K562 (cell line): ENCODE measurements at regions not wholly inside any gene's neighbourhood (a gene's known extent, or its start where the extent isn't known, plus 50 kb on each side); places are given as distances from the start of the nearest gene placed in this dataset.

Experiments
- ATAC-seq: fragments of 200-7000 bp; cut with Tn5 transposase; 3 replicates; pipeline ENCODE4 v1.9.1; 2020; ENCODE audit warnings: moderate library complexity
- BruUV-seq: library from RNA; stranded (reverse); fragments of 400-500 nt; replicated peaks from 2 replicates; lab custom pipeline; 2021; lab: Mats Ljungman, UMichigan
- CTCF ChIA-PET: fragments of 300-600 bp; formaldehyde crosslinking; extraction: SDS; loops from one replicate; lab custom pipeline; 2021; ENCODE audit warnings: low intra/inter-chr PET ratio; lab: Yijun Ruan, JAX
- POLR2A ChIA-PET: fragments of 300-600, 350-650 bp; sonication (Branson Sonifier 250); formaldehyde crosslinking; extraction: SDS; loops from one replicate; lab custom pipeline; 2021; ENCODE audit warnings: antibody characterized with exemption, inconsistent platforms; lab: Yijun Ruan, JAX
- DNase-seq, 4 experiments: peaks; one replicate each; pipeline versions ENCODE4 v3.0.0 to v3.0.0-alpha.2; 2011 to 2018; ENCODE audit warnings: low spot score in 3 of 4, mixed read lengths in 3 of 4; ENCODE audit errors: extremely low read depth in 1 of 4
- FAIRE-seq: peaks from 2 replicates; lab custom pipeline; 2011; peaks lifted over from hg19 to GRCh38; lab: Jason Lieb, UNC
- H2AFZ ChIP-seq: 2 replicates; pipeline ENCODE4 v1.6.0; 2011; ENCODE audit warnings: low read depth, low read length, control low read depth, inconsistent platforms
- H3K27ac ChIP-seq: fragments of 200-600 bp; 3 replicates; pipeline ENCODE4 v1.8.0; 2011; ENCODE audit warnings: low read depth, mild to moderate bottlenecking, control low read depth, inconsistent platforms, low read length, moderate library complexity, mixed read lengths; ENCODE audit errors: extremely low read depth
- H3K27me3 ChIP-seq, 2 experiments: fragments of 300-600 bp in 1 of 2; 2 replicates in 1 of 2; 3 replicates in 1 of 2; pipeline versions ENCODE4 v1.6.0 to v1.8.0; 2011; ENCODE audit warnings: inconsistent platforms in 2 of 2, low read length in 2 of 2, mild to moderate bottlenecking in 1 of 2, mixed read lengths in 1 of 2, moderate library complexity in 1 of 2; ENCODE audit not compliant: control insufficient read depth in 2 of 2, insufficient read depth in 2 of 2
- H3K36me3 ChIP-seq: fragments of 300-600 bp; 3 replicates; pipeline ENCODE4 v1.8.0; 2011; ENCODE audit warnings: mild to moderate bottlenecking, low read length, inconsistent platforms; ENCODE audit not compliant: control insufficient read depth, insufficient read depth
- H3K4me1 ChIP-seq, 2 experiments: fragments of 200-600 bp in 1 of 2; replicated peaks in 1 of 2; 2 replicates in 1 of 2; 3 replicates in 1 of 2; pipeline versions ENCODE4 v1.5.1 to v1.8.0; 2011; ENCODE audit warnings: inconsistent platforms in 2 of 2, low read length in 2 of 2, mild to moderate bottlenecking in 1 of 2, mixed read lengths in 1 of 2, moderate library complexity in 1 of 2; ENCODE audit not compliant: control insufficient read depth in 2 of 2, insufficient read depth in 2 of 2
- H3K4me2 ChIP-seq: 2 replicates; pipeline ENCODE4 v1.6.1; 2011; ENCODE audit warnings: low read length, control low read depth, inconsistent platforms, mixed read lengths; ENCODE audit not compliant: insufficient read depth
- H3K4me3 ChIP-seq: fragments of 200-600 bp; sonication (generic), shearing (Covaris generic); 2 replicates; pipeline ENCODE4 v1.5.1; 2016; ENCODE audit warnings: control low read depth, inconsistent platforms
- H3K79me2 ChIP-seq: fragments of 200-600 bp; 3 replicates; pipeline ENCODE4 v1.8.0; 2011; ENCODE audit warnings: low read length, inconsistent platforms; ENCODE audit not compliant: control insufficient read depth, insufficient read depth
- H3K9ac ChIP-seq, 2 experiments: 2 replicates each; pipeline versions ENCODE4 v1.6.0 to v1.6.1; 2011; ENCODE audit warnings: low read depth in 2 of 2, low read length in 2 of 2, control low read depth in 1 of 2, inconsistent platforms in 1 of 2, mild to moderate bottlenecking in 1 of 2, mixed read lengths in 1 of 2; ENCODE audit not compliant: insufficient read depth in 1 of 2
- H3K9me1 ChIP-seq: one replicate; pipeline ENCODE4 v1.6.0; 2011; ENCODE audit warnings: inconsistent platforms, mild to moderate bottlenecking, low read length, moderate library complexity; ENCODE audit not compliant: control insufficient read depth, insufficient read depth
- H3K9me3 ChIP-seq: replicated peaks from 2 replicates; pipeline ENCODE4 v1.5.1; 2011; ENCODE audit warnings: low read depth, low read length, inconsistent platforms; ENCODE audit not compliant: control insufficient read depth, insufficient read depth
- H4K20me1 ChIP-seq: replicated peaks from 2 replicates; pipeline ENCODE4 v1.6.1; 2011; ENCODE audit warnings: low read length, inconsistent platforms, mixed read lengths; ENCODE audit not compliant: control insufficient read depth, insufficient read depth
- BDP1 ChIP-seq: IDR thresholded peaks from 3 replicates; pipeline ENCODE4 v1.6.1; 2011; ENCODE audit not compliant: insufficient read length, insufficient read depth
- BMI1 ChIP-seq: fragments of 150-350 bp; IDR thresholded peaks from 2 replicates; pipeline ENCODE4 v1.6.1; 2014; ENCODE audit warnings: low read length
- DMBX1 ChIP-seq: fragments of 250-450 bp; sonication (Bioruptor Pico); IDR thresholded peaks from 2 replicates; pipeline ENCODE4 v1.8.0; 2022; ENCODE audit warnings: inconsistent platforms, mild to moderate bottlenecking, moderate library complexity, borderline replicate concordance
- ESRRA ChIP-seq: fragments of 450-650 bp; IDR thresholded peaks from 2 replicates; pipeline ENCODE4 v1.6.1; 2014; ENCODE audit warnings: low read depth, mild to moderate bottlenecking, moderate library complexity, borderline replicate concordance
- GATA2 ChIP-seq: sonication (generic); formaldehyde crosslinking; IDR thresholded peaks from 2 replicates; pipeline ENCODE4 v1.4.0; 2020; ENCODE audit warnings: mild to moderate bottlenecking, missing genetic modification reagents
- MYBL2 ChIP-seq, 2 experiments: fragments of 450-650 bp in 1 of 2; sonication (generic) in 1 of 2; formaldehyde crosslinking in 1 of 2; IDR thresholded peaks; 2 replicates each; pipeline versions ENCODE4 v1.6.1 to v1.8.1; 2017 to 2022; ENCODE audit warnings: borderline replicate concordance in 1 of 2, inconsistent platforms in 1 of 2, low read depth in 1 of 2, mild to moderate bottlenecking in 1 of 2, missing genetic modification reagents in 1 of 2, moderate library complexity in 1 of 2
- SMAD4 ChIP-seq: fragments of 250-450 bp; sonication (Bioruptor Pico); conservative IDR thresholded peaks from 2 replicates; pipeline ENCODE4 v1.8.0; 2021; ENCODE audit warnings: inconsistent platforms, mild to moderate bottlenecking, moderate library complexity
- SMARCB1 ChIP-seq: IDR thresholded peaks from 2 replicates; pipeline ENCODE4 v1.6.1; 2011; ENCODE audit warnings: improper control_type of control experiment, low read depth; ENCODE audit not compliant: insufficient read length
- SP1 ChIP-seq: sonication (generic); formaldehyde crosslinking; IDR thresholded peaks from 2 replicates; pipeline ENCODE4 v1.8.1; 2022; ENCODE audit warnings: mild to moderate bottlenecking, missing genetic modification reagents
- SRSF7 ChIP-seq: fragments of 200-400 bp; formaldehyde crosslinking; optimal IDR thresholded peaks from 2 replicates; pipeline ENCODE3; 2017; ENCODE audit warnings: mild to moderate bottlenecking, low read depth, low read length
- ZFP91 ChIP-seq: sonication (generic); formaldehyde crosslinking; IDR thresholded peaks from 2 replicates; pipeline ENCODE4 v1.8.0; 2022; ENCODE audit warnings: mild to moderate bottlenecking, missing genetic modification reagents
- ZNF384 ChIP-seq: IDR thresholded peaks from 2 replicates; pipeline ENCODE4 v1.6.1; 2012; ENCODE audit warnings: low read depth, low read length, improper control_type of control experiment
- WGBS: fragments of 100-300 bp; shearing (Covaris generic); methylation state at CpG from one replicate; pipeline ENCODE4 v1.1.6; 2016; ENCODE audit warnings: low coverage, mixed read lengths; ENCODE audit not compliant: insufficient coverage; ENCODE audit errors: missing lambda C conversion rate; 5-methylcytosine and 5-hydroxymethylcytosine counted together
- in situ Hi-C: fragments of 300-500 bp; cut with MboI; formaldehyde crosslinking; loops from 4 replicates; pipeline ENCODE4 v1.15.0; 2018; ENCODE audit warnings: inconsistent platforms, mixed read lengths
- intact Hi-C: fragments of 100-400 bp; cut with micrococcal nuclease; formaldehyde crosslinking; loops from 2 replicates; pipeline ENCODE4 v1.14.2; 2022

- no peak for TF ChIP-seq MYBL2 (IDR thresholded peaks at IDR 0.05; ENCODE audit: low read depth)
- TF ChIP-seq MYBL2 (CRISPR knock-in tag; IDR thresholded peaks at IDR 0.05; ENCODE audit: borderline replicate concordance), result no peak
- no peak for TF ChIP-seq DMBX1 (CRISPR knock-in tag)
- TF ChIP-seq BMI1, result no peak
- TF ChIP-seq, all 486 proteins: peak for 0
Observed at GRCh38 chr13:103188713-103189326, 122.6 kb upstream of the SLC10A2 start (continued).

GRCh38 chr13:103187721-103188156 is 121.5 kb upstream of the SLC10A2 start:
- no peaks in the 10 kb centered on the region for H3K27me3 ChIP-seq
- no peaks in the 10 kb centered on the region for H3K9me1 ChIP-seq
- H3K4me1 ChIP-seq, result no peaks in the 10 kb centered on the region
- no TSS peak for BruUV-seq
- H3K27ac ChIP-seq, result no peak overlapping the region
- FAIRE-seq (no peak), DNase-seq (no peak), ATAC-seq (no peak)
- no peak overlapping the region for H3K4me2 ChIP-seq
- H3K9ac ChIP-seq, result no peak overlapping the region
- TF ChIP-seq GATA2 (no peak), SP1 (CRISPR knock-in tag) (no peak), SMARCB1 (no peak), BDP1 (no peak), SRSF7 (no peak), ZNF384 (no peak), ESRRA (no peak), ZFP91 (no peak), SMAD4 (CRISPR knock-in tag) (no peak)
- WGBS, result 3% methylated on average over 10 of the region's 10 CpGs
- CTCF ChIA-PET, result no interaction called here
- no peaks in the 10 kb centered on the region for H3K36me3 ChIP-seq
- POLR2A ChIA-PET, result no interaction called here
- intact Hi-C loops (no loop called here), in situ Hi-C loops (no loop called here)
- no peaks in the 10 kb centered on the region for H4K20me1 ChIP-seq
- no peak overlapping the region for H2AFZ ChIP-seq
- H3K4me3 ChIP-seq, result no peak overlapping the region
- H3K79me2 ChIP-seq, result no peaks in the 10 kb centered on the region
- no peaks in the 10 kb centered on the region for H3K9me3 ChIP-seq
